GM19328 (cell line): ENCODE measurements at regions not wholly inside any gene's neighbourhood (a gene's known extent, or its start where the extent isn't known, plus 50 kb on each side); places are given as distances from the start of the nearest gene placed in this dataset.
"Not testable (repeated sequence)": the region's sequence is repeated elsewhere in the genome, so short reads cannot be mapped to it uniquely, and the experiment has no call there.

Source experiments
- ATAC-seq: cut with Tn5 transposase; IDR thresholded peaks from one replicate; pipeline ENCODE4 v1.9.1; 2021; ENCODE audit warnings: mild to moderate bottlenecking, moderate library complexity; ENCODE audit not compliant: unreplicated experiment

GRCh38 chr12:91307957-91308670 lies 125.5 kb upstream of the DCN start:
- ATAC-seq, result no peak

GRCh38 chr12:91290354-91290753 lies 107.7 kb upstream of the DCN start:
- ATAC-seq, result no peak

- ATAC-seq, result no peak
Observed at GRCh38 chr12:91289906-91290305, 107.3 kb upstream of the DCN start.

- no peak for ATAC-seq
Observed at GRCh38 chr12:91289072-91289471, 106.5 kb upstream of the DCN start.

- ATAC-seq, result no peak
Observed at GRCh38 chr12:91287753-91288152, 105.1 kb upstream of the DCN start.

GRCh38 chr12:91278126-91278525 lies 95.5 kb upstream of the DCN start:
- ATAC-seq, result no peak

- no peak for ATAC-seq
Observed at GRCh38 chr12:91276509-91276908, 93.9 kb upstream of the DCN start.

- ATAC-seq, result no peak
Observed at GRCh38 chr12:91275321-91275720, 92.7 kb upstream of the DCN start.

GRCh38 chr12:91274916-91275315 lies 92.3 kb upstream of the DCN start:
- no peak for ATAC-seq

- no peak for ATAC-seq
Observed at GRCh38 chr12:91273560-91273959, 90.9 kb upstream of the DCN start.

GRCh38 chr12:91272461-91273063 lies 89.9 kb upstream of the DCN start:
- no peak for ATAC-seq

- no peak for ATAC-seq
Observed at GRCh38 chr12:91271185-91271584, 88.6 kb upstream of the DCN start.

- ATAC-seq, result no peak
Observed at GRCh38 chr12:91267039-91267438, 84.4 kb upstream of the DCN start.

GRCh38 chr12:91264178-91264577 lies 81.6 kb upstream of the DCN start:
- ATAC-seq, result no peak

- no peak for ATAC-seq
Observed at GRCh38 chr12:91261820-91262676, 79.4 kb upstream of the DCN start.

- no peak for ATAC-seq
Observed at GRCh38 chr12:91256411-91256810, 73.8 kb upstream of the DCN start.

- no peak for ATAC-seq
Observed at GRCh38 chr12:91252341-91252740, 69.7 kb upstream of the DCN start.

- ATAC-seq, result no peak
Observed at GRCh38 chr12:91250273-91250665, 67.7 kb upstream of the DCN start.

GRCh38 chr12:91249518-91250272 lies 67.1 kb upstream of the DCN start:
- ATAC-seq, result no peak

- ATAC-seq, result no peak
Observed at GRCh38 chr12:91249054-91249453, 66.4 kb upstream of the DCN start.

GRCh38 chr12:91243177-91243576 lies 60.6 kb upstream of the DCN start:
- ATAC-seq, result not testable (repeated sequence)
